Astrocyte (in vitro differentiated cells and primary cell): ENCODE measurements at regions not wholly inside any gene's neighbourhood (a gene's known extent, or its start where the extent isn't known, plus 50 kb on each side); places are given as distances from the start of the nearest gene placed in this dataset.

Source experiments
- DNase-seq: peaks from one replicate; pipeline ENCODE4 v3.0.0-alpha.2; 2010; ENCODE audit warnings: low read depth
- FAIRE-seq: peaks from 2 replicates; lab custom pipeline; 2011; peaks lifted over from hg19 to GRCh38; lab: Jason Lieb, UNC
- H2AFZ ChIP-seq: 2 replicates; pipeline ENCODE4 v1.6.0; 2012; ENCODE audit warnings: low read depth, low read length, inconsistent platforms
- H3K27ac ChIP-seq: 2 replicates; pipeline ENCODE4 v1.5.1; 2011; ENCODE audit warnings: low read depth, low read length, inconsistent platforms
- H3K27me3 ChIP-seq: 2 replicates; pipeline ENCODE4 v1.6.0; 2011; ENCODE audit warnings: low read length, inconsistent platforms; ENCODE audit not compliant: insufficient read depth
- H3K36me3 ChIP-seq: 2 replicates; pipeline ENCODE4 v1.5.1; 2011; ENCODE audit warnings: low read length, inconsistent platforms; ENCODE audit not compliant: insufficient read depth
- H3K4me1 ChIP-seq: 2 replicates; pipeline ENCODE4 v1.5.1; 2011; ENCODE audit warnings: low read length, inconsistent platforms; ENCODE audit not compliant: insufficient read depth
- H3K4me2 ChIP-seq: 2 replicates; pipeline ENCODE4 v1.6.0; 2012; ENCODE audit warnings: low read length, inconsistent platforms
- H3K4me3 ChIP-seq: 2 replicates; pipeline ENCODE4 v1.5.1; 2011; ENCODE audit warnings: low read depth, mild to moderate bottlenecking, low read length, inconsistent platforms; ENCODE audit not compliant: insufficient read depth
- H3K79me2 ChIP-seq: 2 replicates; pipeline ENCODE4 v1.6.0; 2012; ENCODE audit warnings: mild to moderate bottlenecking, low read length, inconsistent platforms; ENCODE audit not compliant: insufficient read depth
- H3K9ac ChIP-seq: 2 replicates; pipeline ENCODE4 v1.6.0; 2012; ENCODE audit warnings: mild to moderate bottlenecking, low read length, inconsistent platforms
- H3K9me3 ChIP-seq: 2 replicates; pipeline ENCODE4 v1.5.1; 2012; ENCODE audit warnings: low read depth, mild to moderate bottlenecking, low read length, inconsistent platforms; ENCODE audit not compliant: insufficient read depth
- H4K20me1 ChIP-seq: 2 replicates; pipeline ENCODE4 v1.6.0; 2012; ENCODE audit warnings: low read length, inconsistent platforms; ENCODE audit not compliant: insufficient read depth
- H3K27ac Mint-ChIP-seq: one replicate; pipeline ENCODE4 v1.8.0; 2021; ENCODE audit warnings: mild to moderate bottlenecking, mixed read lengths; ENCODE audit not compliant: unreplicated experiment
- H3K27me3 Mint-ChIP-seq: one replicate; pipeline ENCODE4 v1.8.0; 2021; ENCODE audit warnings: low read depth, mixed read lengths; ENCODE audit not compliant: unreplicated experiment
- H3K36me3 Mint-ChIP-seq: one replicate; pipeline ENCODE4 v1.8.0; 2021; ENCODE audit warnings: low read depth, mixed read lengths; ENCODE audit not compliant: unreplicated experiment
- H3K4me1 Mint-ChIP-seq: one replicate; pipeline ENCODE4 v1.8.0; 2021; ENCODE audit warnings: low read depth, mixed read lengths; ENCODE audit not compliant: unreplicated experiment
- H3K4me3 Mint-ChIP-seq: one replicate; pipeline ENCODE4 v1.8.0; 2021; ENCODE audit warnings: mild to moderate bottlenecking, moderate library complexity, mixed read lengths; ENCODE audit not compliant: unreplicated experiment
- H3K9me3 Mint-ChIP-seq: one replicate; pipeline ENCODE4 v1.8.0; 2021; ENCODE audit warnings: mild to moderate bottlenecking, mixed read lengths; ENCODE audit not compliant: unreplicated experiment
- EZH2 ChIP-seq: IDR thresholded peaks from 2 replicates; pipeline ENCODE4 v1.6.1; 2012; ENCODE audit warnings: mild to moderate bottlenecking, low read length, inconsistent platforms; ENCODE audit not compliant: insufficient read depth
- TF ChIP-seq, protein P1 (sequence below): IDR thresholded peaks from 2 replicates; pipeline ENCODE4 v1.5.1; 2011; ENCODE audit warnings: low read depth, mild to moderate bottlenecking, inconsistent platforms, low read length, moderate library complexity; ENCODE audit not compliant: insufficient read depth

DNA sequence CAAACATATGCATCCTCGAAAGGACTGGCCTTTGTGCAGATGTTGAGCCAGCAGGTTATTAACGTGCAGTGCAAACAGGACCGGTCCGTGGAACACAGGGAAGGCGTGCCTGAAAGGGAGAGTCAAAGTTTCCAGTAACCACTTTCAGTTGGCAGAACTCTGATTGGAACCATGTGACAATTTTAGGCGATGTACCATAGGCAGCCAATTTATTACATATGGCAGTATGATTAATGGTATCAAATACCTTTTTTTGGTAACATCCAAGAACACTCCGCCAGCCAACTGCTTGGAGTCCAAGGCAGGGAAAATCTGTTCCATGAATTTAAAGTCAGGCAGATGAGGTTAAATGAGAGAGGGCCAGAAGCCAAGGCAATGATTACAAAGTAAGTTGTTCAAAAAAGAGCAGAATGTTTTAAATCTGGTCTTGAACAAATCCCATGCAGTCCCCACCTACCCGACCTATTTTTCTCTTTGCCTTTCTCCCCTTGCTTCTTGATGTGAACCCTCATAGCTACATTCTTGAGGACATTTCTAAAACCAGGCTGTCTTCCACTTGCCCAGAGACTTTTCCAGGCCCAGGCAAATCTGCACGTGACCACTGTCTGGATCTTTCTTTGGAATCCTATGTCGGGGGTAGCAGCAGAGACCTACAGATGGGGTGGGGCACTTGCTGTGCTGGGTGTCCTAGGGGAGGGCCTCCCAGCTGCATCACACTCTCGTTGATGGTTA lies 351.7 kb downstream of the HRH4 start:
- H3K4me1 Mint-ChIP-seq = peaks cover 8% of the 10 kb centered on the region
- H4K20me1 ChIP-seq = no peaks in the 10 kb centered on the region
- H3K4me1 ChIP-seq = no peaks in the 10 kb centered on the region
- no peak overlapping the region for H3K27ac Mint-ChIP-seq
- H3K4me3 ChIP-seq = no peak overlapping the region
- H2AFZ ChIP-seq = no peak overlapping the region
- no peaks in the 10 kb centered on the region for H3K27me3 Mint-ChIP-seq
- DNase-seq (no peak), FAIRE-seq (no peak)
- no peaks in the 10 kb centered on the region for H3K27me3 ChIP-seq
- H3K4me3 Mint-ChIP-seq = no peak overlapping the region
- H3K36me3 Mint-ChIP-seq = peaks cover 2% of the 10 kb centered on the region
- no peaks in the 10 kb centered on the region for H3K79me2 ChIP-seq
- no peaks in the 10 kb centered on the region for H3K36me3 ChIP-seq
- peaks cover 4% of the 10 kb centered on the region for H3K9me3 Mint-ChIP-seq
- H3K27ac ChIP-seq = no peak overlapping the region
- no peaks in the 10 kb centered on the region for H3K9me3 ChIP-seq
- no peak overlapping the region for H3K9ac ChIP-seq
- no peak for TF ChIP-seq EZH2
- TF ChIP-seq, protein P1, sequence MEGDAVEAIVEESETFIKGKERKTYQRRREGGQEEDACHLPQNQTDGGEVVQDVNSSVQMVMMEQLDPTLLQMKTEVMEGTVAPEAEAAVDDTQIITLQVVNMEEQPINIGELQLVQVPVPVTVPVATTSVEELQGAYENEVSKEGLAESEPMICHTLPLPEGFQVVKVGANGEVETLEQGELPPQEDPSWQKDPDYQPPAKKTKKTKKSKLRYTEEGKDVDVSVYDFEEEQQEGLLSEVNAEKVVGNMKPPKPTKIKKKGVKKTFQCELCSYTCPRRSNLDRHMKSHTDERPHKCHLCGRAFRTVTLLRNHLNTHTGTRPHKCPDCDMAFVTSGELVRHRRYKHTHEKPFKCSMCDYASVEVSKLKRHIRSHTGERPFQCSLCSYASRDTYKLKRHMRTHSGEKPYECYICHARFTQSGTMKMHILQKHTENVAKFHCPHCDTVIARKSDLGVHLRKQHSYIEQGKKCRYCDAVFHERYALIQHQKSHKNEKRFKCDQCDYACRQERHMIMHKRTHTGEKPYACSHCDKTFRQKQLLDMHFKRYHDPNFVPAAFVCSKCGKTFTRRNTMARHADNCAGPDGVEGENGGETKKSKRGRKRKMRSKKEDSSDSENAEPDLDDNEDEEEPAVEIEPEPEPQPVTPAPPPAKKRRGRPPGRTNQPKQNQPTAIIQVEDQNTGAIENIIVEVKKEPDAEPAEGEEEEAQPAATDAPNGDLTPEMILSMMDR = no peak
- H3K4me2 ChIP-seq = no peak overlapping the region

DNA sequence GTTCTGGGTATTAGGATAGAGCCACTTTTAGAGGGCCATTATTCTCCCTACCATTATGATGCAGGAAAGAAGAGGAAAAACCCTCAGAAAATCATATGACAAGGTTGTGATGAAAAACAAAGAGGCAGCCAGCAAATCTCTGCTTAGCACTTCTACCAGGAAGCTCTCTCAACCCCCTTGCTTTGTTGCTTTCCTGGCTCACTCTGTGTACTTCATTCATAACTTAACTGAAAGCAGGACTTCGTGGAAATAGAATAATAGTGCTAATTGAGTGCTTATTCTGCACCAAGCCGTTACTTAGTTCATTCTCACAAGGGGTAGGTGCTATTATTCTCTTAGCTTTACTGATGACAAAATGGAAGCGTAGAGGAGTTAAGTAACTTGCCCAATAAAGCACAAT lies 354.1 kb downstream of the HRH4 start:
- H3K4me1 ChIP-seq = no peaks in the 10 kb centered on the region
- H3K27ac ChIP-seq = no peak overlapping the region
- peak overlapping the region; percentile 49 for H2AFZ ChIP-seq
- Mint-ChIP-seq H3K27me3 (peaks cover 1% of the 10 kb centered on the region), H3K4me1 (peaks cover 9% of the 10 kb centered on the region), H3K4me3 (no peak overlapping the region), H3K27ac (no peak overlapping the region), H3K9me3 (no peaks in the 10 kb centered on the region), H3K36me3 (no peaks in the 10 kb centered on the region)
- no peaks in the 10 kb centered on the region for H3K79me2 ChIP-seq
- H3K9ac ChIP-seq = no peak overlapping the region
- H3K9me3 ChIP-seq = no peaks in the 10 kb centered on the region
- FAIRE-seq (no peak), DNase-seq (no peak)
- H3K4me2 ChIP-seq = no peak overlapping the region
- H3K36me3 ChIP-seq = no peaks in the 10 kb centered on the region
- H3K27me3 ChIP-seq = no peaks in the 10 kb centered on the region
- H3K4me3 ChIP-seq = no peak overlapping the region
- no peaks in the 10 kb centered on the region for H4K20me1 ChIP-seq
- no peak for TF ChIP-seq EZH2
- TF ChIP-seq, protein P1 = no peak

DNA sequence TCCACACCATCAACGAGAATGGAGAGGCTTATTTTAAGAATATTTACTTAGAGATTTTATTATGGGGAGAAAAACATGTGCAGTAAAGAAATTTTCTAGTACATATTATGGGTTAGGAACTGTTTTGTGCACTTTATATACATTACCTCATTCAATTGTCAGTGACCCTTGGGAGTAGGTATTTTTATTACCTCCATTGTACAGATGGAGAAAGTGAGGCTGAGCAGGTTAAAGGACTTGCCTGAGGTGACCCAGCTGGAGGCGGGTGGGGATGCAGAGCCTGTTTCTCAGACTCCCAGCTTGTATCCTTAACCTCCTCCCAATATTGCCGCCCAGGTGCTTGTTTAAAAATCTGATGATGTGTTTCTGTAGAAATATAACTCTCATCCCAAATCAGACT lies 356.7 kb downstream of the HRH4 start:
- Histone ChIP-seq H3K36me3 (no peaks in the 10 kb centered on the region), H3K4me2 (no peak overlapping the region), H3K79me2 (no peaks in the 10 kb centered on the region), H4K20me1 (no peaks in the 10 kb centered on the region), H3K27ac (no peak overlapping the region), H3K9me3 (no peaks in the 10 kb centered on the region), H3K4me3 (no peak overlapping the region), H3K9ac (no peak overlapping the region), H3K27me3 (no peaks in the 10 kb centered on the region), H3K4me1 (no peaks in the 10 kb centered on the region), H2AFZ (no peak overlapping the region)
- DNase-seq (no peak), FAIRE-seq (no peak)
- Mint-ChIP-seq H3K36me3 (no peaks in the 10 kb centered on the region), H3K4me3 (no peak overlapping the region), H3K27ac (no peak overlapping the region), H3K9me3 (no peaks in the 10 kb centered on the region), H3K4me1 (peaks cover 5% of the 10 kb centered on the region), H3K27me3 (peaks cover 5% of the 10 kb centered on the region)
- TF ChIP-seq, protein P1 = no peak
- TF ChIP-seq EZH2 = no peak
